ENCODE measurements at regions not wholly inside any gene's neighbourhood (a gene's known extent, or its start where the extent isn't known, plus 50 kb on each side); places are given as distances from the start of the nearest gene placed in this dataset.
A peak's percentile ranks its signal among the peaks of the same experiment; 100 is the strongest.

GRCh38 chr6:82030301-82030700, 217.2 kb downstream of the IBTK start:
- H3K27ac ChIP-seq (ENCODE audit: low read length), result no peak overlapping the region
- no peak overlapping the region for H3K4me3 ChIP-seq (ENCODE audit: low read length)
- intact Hi-C loops (cut with micrococcal nuclease), result no loop called here
- H3K36me3 ChIP-seq (ENCODE audit: low read depth, low read length), result no peaks in the 10 kb centered on the region
- no peak for ATAC-seq
- no peaks in the 10 kb centered on the region for H3K4me1 ChIP-seq (ENCODE audit: insufficient read depth, low read length)
- no peak for DNase-seq
- no peaks in the 10 kb centered on the region for H3K27me3 ChIP-seq (ENCODE audit: low read length)
- no peak overlapping the region for H2AFZ ChIP-seq (ENCODE audit: low read length)
- no peaks in the 10 kb centered on the region for H3K79me2 ChIP-seq (ENCODE audit: low read length)
- no peaks in the 10 kb centered on the region for H3F3A ChIP-seq (ENCODE audit: low read length, unreplicated experiment)
- H3K9me2 ChIP-seq (replicated peaks; ENCODE audit: low read length), result no peaks in the 10 kb centered on the region
- CTCF ChIA-PET, result no interaction called here
- no peaks in the 10 kb centered on the region for H4K20me1 ChIP-seq (ENCODE audit: low read length)
- POLR2A ChIA-PET (ENCODE audit: unreplicated experiment), result no interaction called here
- no TSS peak for BruUV-seq (replicated peaks)
- no peaks in the 10 kb centered on the region for H3K9me3 ChIP-seq (ENCODE audit: low read length)
- H3K4me2 ChIP-seq (ENCODE audit: low read length), result no peak overlapping the region
- H3K9ac ChIP-seq (ENCODE audit: low read length), result no peak overlapping the region
- TF ChIP-seq EZH2phosphoT487 (IDR thresholded peaks at IDR 0.05; ENCODE audit: borderline replicate concordance, low read length), result no peak
- no peak for TF ChIP-seq EZH2 (IDR thresholded peaks at IDR 0.05; ENCODE audit: low read length, unreplicated experiment)
- no peak for TF ChIP-seq CTCF (conservative IDR thresholded peaks at IDR 0.05; ENCODE audit: low read depth, low read length)

GRCh38 chr6:82025271-82025670, 222.3 kb downstream of the IBTK start:
- no peak overlapping the region for H3K27ac ChIP-seq (ENCODE audit: low read length)
- intact Hi-C loops (cut with micrococcal nuclease), result no loop called here
- no peak overlapping the region for H3K4me3 ChIP-seq (ENCODE audit: low read length)
- H3K79me2 ChIP-seq (ENCODE audit: low read length), result no peaks in the 10 kb centered on the region
- ATAC-seq (no peak), DNase-seq (no peak)
- H3K9me3 ChIP-seq (ENCODE audit: low read length), result no peaks in the 10 kb centered on the region
- H3K36me3 ChIP-seq (ENCODE audit: low read depth, low read length), result no peaks in the 10 kb centered on the region
- H2AFZ ChIP-seq (ENCODE audit: low read length), result no peak overlapping the region
- H4K20me1 ChIP-seq (ENCODE audit: low read length), result no peaks in the 10 kb centered on the region
- no peaks in the 10 kb centered on the region for H3K27me3 ChIP-seq (ENCODE audit: low read length)
- no peak overlapping the region for H3K9ac ChIP-seq (ENCODE audit: low read length)
- no peaks in the 10 kb centered on the region for H3F3A ChIP-seq (ENCODE audit: low read length, unreplicated experiment)
- no peaks in the 10 kb centered on the region for H3K9me2 ChIP-seq (replicated peaks; ENCODE audit: low read length)
- H3K4me1 ChIP-seq (ENCODE audit: insufficient read depth, low read length), result peaks cover 23% of the 10 kb centered on the region
- POLR2A ChIA-PET (ENCODE audit: unreplicated experiment), result no interaction called here
- H3K4me2 ChIP-seq (ENCODE audit: low read length), result no peak overlapping the region
- CTCF ChIA-PET, result no interaction called here
- no TSS peak for BruUV-seq (replicated peaks)
- no peak for TF ChIP-seq EZH2 (IDR thresholded peaks at IDR 0.05; ENCODE audit: low read length, unreplicated experiment)
- TF ChIP-seq EZH2phosphoT487 (IDR thresholded peaks at IDR 0.05; ENCODE audit: borderline replicate concordance, low read length), result no peak
- no peak for TF ChIP-seq CTCF (conservative IDR thresholded peaks at IDR 0.05; ENCODE audit: low read depth, low read length)

- H3K9me3 ChIP-seq (ENCODE audit: low read length), result no peaks in the 10 kb centered on the region
- DNase-seq, result peak; percentile 85
- H3K36me3 ChIP-seq (ENCODE audit: low read depth, low read length), result no peaks in the 10 kb centered on the region
- ATAC-seq, result peak; percentile 100
- peak overlapping the region; percentile 40; the same call in 1 of the 2 replicates for H3K4me3 ChIP-seq (ENCODE audit: low read length)
- no peaks in the 10 kb centered on the region for H3K27me3 ChIP-seq (ENCODE audit: low read length)
- H3K27ac ChIP-seq (ENCODE audit: low read length), result peak overlapping the region; percentile 63
- TF ChIP-seq EZH2 (IDR thresholded peaks at IDR 0.05; ENCODE audit: low read length, unreplicated experiment) (no peak), CTCF (conservative IDR thresholded peaks at IDR 0.05; ENCODE audit: low read depth, low read length) (no peak), EZH2phosphoT487 (IDR thresholded peaks at IDR 0.05; ENCODE audit: borderline replicate concordance, low read length) (no peak)
- no peak overlapping the region for H3K9ac ChIP-seq (ENCODE audit: low read length)
- no peaks in the 10 kb centered on the region for H3F3A ChIP-seq (ENCODE audit: low read length, unreplicated experiment)
- BruUV-seq (replicated peaks), result no TSS peak
- peak overlapping the region; percentile 64 for H2AFZ ChIP-seq (ENCODE audit: low read length)
- peak overlapping the region; percentile 72 for H3K4me2 ChIP-seq (ENCODE audit: low read length)
- H4K20me1 ChIP-seq (ENCODE audit: low read length), result no peaks in the 10 kb centered on the region
- ChIA-PET POLR2A (ENCODE audit: unreplicated experiment) (no interaction called here), CTCF (no interaction called here)
- H3K79me2 ChIP-seq (ENCODE audit: low read length), result no peaks in the 10 kb centered on the region
- no peaks in the 10 kb centered on the region for H3K9me2 ChIP-seq (replicated peaks; ENCODE audit: low read length)
- H3K4me1 ChIP-seq (ENCODE audit: insufficient read depth, low read length), result peaks cover 25% of the 10 kb centered on the region
- intact Hi-C loops (cut with micrococcal nuclease), result no loop called here
These were observed 224.9 kb downstream of the IBTK start for GRCh38 chr6:82022614-82023129.
